ENCODE measurements at regions not wholly inside any gene's neighbourhood (a gene's known extent, or its start where the extent isn't known, plus 50 kb on each side); places are given as distances from the start of the nearest gene placed in this dataset.
A peak's percentile ranks its signal among the peaks of the same experiment; 100 is the strongest.

DNA sequence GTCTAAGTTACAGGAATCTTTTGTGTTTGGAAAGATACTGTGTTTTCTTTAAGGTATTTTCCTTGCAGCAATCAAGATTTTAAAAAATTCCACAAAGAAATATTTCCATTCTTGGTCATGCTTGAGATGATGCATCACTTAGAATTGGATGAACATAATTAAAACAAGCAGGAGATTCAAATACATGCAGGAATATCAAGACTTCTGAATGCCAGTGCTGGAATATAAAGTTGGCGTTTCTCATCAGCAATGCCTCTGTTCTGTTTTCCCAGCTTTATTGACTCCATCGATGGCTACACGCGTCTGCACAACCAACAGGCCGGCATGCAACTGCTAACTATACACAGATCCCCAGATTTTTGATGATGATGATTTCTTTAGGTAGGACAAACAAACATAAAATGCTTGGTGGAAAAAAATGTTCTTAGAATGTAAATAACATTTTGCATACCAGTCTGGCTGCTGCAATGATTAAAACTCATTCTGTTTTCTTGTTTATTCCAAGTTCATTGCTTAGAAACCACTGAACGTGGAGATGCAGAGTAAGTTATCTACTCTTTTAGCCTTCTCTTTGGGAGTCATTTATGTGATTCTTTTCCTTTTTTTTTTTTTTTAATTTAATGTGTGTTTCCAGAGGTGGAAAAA, 91.3 kb upstream of the FAM171A1 start:
- DNase-seq: no peak

GRCh38 chr10:15461353-15462108, 90.4 kb upstream of the FAM171A1 start:
- DNase-seq: no peak

- no peak for DNase-seq
Measured at GRCh38 chr10:15460661-15461060, 89.6 kb upstream of the FAM171A1 start.

DNA sequence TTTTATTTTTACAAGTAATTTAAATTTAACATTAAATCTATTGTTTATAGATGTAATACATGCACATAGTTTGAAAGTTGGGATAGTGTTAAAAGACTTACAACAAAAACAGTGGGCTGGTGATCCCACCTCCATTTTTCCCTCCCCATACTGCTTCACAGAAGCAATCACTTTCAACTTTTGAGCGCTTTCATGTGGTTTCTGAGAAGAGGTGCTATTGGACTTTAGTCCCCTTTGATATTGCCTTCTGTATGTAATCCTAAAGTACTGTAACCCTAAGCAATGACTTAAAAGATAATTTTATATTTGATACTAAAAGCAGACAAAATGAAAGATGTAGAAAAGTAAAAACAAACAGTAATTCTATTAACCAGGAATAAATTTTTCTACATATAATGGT, 88.1 kb upstream of the FAM171A1 start:
- DNase-seq: no peak

DNA sequence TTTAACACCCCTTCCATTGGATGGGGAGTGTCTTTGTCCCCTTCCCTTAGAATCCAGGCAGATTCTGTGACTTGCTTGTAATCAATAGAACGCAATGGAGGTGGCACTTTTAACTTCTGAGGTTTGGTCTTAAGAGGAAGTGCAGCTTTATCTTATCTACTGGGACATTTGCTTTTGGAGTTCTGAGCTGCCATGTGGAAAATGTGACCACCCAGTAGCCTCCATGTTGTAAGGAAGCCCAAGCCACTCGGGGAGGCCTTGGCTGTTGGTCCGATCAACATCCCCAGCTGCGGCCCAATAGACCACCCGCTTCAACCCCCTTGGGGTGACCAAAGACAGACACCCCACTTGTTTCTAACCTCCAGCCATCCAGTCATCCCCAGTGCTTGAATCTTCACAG, 86.3 kb upstream of the FAM171A1 start:
- no peak for DNase-seq

GRCh38 chr10:15455456-15455855, 84.4 kb upstream of the FAM171A1 start:
- DNase-seq: no peak

GRCh38 chr10:15453926-15454325, 82.8 kb upstream of the FAM171A1 start:
- no peak for DNase-seq

- DNase-seq: no peak
Measured at GRCh38 chr10:15453457-15453856, 82.4 kb upstream of the FAM171A1 start.

GRCh38 chr10:15452545-15452944, 81.5 kb upstream of the FAM171A1 start:
- no peak for DNase-seq

- DNase-seq: no peak
Measured at GRCh38 chr10:15451137-15452094, 80.3 kb upstream of the FAM171A1 start.

DNA sequence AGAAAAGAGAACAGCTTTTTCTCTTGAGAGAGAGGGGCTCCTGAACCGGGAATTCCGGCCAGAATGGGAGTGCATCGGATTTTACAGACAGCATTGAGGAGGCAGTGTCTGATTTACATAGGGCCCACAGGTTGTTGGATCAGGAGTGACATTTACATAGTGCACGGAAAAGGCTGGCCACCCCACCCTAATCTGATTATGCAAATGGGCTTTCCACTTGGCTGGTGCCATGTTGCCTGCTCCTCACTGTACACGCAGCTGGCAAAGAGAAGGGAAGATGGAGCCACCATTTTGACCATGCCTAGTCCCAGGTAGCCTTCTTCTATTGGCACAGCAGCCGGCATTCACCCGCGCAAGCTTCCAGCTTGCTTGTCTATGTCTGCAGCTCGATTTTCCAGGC, 77.5 kb upstream of the FAM171A1 start:
- DNase-seq: no peak

DNA sequence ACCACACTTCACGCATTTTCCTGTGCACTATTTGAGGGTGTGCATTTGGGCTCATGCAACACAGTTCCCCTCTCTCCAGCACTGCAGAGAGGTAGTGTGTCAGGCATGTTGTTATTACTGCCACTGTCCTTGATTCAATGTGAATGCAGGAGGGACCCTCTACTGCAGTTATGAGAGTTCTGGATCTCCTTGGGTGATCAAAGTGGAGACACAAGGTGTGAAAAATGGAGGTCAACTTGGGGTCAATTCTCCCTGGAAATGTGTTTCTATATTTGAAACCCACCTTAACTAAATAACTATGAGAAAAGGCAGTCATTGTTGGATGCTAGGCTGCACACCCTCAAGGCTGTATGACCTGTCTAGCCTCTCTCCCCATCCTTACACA, 73.9 kb upstream of the FAM171A1 start:
- DNase-seq: no peak

GRCh38 chr10:15444105-15445005, 73.3 kb upstream of the FAM171A1 start:
- DNase-seq: no peak

DNA sequence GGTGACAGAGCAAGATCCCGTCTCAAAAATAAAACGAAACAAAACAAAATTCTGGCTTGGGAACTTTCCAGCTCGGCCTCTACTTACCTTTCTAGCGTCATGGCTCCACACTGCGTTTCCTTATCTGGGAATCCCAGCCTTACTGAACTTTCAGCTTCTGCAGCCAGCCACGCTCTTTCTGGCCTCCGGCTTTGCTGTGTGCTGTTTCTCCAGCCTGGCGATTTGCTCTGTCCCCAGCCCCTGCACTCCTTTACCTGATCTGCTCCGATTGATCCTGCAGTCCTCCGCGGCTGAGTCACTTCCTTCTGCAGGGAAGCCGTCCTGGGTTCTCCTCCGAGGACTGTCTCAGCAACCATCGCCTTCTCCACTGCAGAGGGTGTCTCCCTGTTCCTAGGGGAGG, 71.0 kb upstream of the FAM171A1 start:
- no peak for DNase-seq

DNA sequence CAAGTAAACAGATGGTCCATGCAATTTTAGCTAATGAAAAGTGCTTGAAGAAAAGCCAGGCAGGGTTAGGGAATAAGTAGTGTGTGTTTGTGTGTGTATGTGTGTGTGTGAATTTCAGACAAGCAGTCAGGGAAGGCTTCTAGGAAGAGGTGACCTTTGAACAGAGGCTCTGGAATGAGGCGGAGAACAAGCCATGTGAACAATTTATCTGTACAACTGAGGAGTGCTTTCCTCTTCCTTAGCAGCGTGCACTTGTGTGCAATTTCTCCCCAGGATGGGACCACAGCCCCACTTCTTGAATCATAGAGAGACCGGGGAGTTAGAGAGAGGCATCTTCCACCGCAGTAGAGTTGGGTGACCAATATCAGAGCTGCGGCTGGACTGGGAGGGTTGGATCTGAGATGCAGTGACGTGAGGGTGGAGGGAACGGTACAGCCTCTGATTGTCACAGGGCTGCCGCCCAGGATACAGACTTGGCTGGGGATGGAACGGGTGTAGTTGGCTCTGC, 69.2 kb upstream of the FAM171A1 start:
- DNase-seq: no peak

GRCh38 chr10:15439341-15439842, 68.3 kb upstream of the FAM171A1 start:
- no peak for DNase-seq

DNA sequence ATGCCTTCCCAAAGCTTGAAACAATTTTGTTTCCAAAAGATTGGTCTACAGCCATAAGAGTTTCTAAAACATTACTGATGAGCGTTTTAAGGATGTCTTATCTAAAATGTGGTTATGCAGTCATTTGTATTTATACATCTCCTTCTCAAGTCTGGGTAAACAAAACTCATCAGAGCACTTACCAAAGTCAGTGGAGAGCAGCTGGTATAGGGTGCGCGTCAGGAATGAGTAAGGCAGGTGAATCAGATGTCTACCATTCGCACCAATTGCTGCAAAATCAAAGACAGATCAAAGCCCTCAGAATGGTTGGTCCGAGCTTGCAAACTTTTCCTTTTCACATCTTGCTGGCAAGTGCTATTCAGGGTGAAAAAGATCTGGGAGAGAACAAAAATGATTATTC, 65.6 kb upstream of the FAM171A1 start:
- DNase-seq: peak; percentile 21

- DNase-seq: peak; percentile 63
Measured at GRCh38 chr10:15433850-15434537, 62.9 kb upstream of the FAM171A1 start.

DNA sequence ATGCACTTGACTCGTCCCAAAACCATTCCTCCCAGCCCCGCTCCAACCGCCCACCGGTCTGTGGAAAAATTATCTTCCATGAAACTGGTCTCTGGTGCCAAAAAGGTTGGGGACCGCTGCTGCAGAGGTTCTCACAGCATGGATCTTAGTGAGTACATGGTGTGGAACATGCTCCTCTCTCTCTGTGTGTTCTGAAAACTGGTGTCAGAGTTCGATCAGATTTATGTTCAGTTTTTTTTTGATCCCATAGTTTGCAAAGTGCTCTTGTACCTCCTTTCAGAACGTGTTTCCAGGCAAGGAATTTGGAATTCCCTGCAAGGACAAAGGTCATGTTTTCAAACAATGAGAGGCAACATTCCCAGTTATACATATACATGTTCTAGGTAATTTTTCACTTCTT, 61.2 kb upstream of the FAM171A1 start:
- no peak for DNase-seq

- DNase-seq: no peak
Measured at GRCh38 chr10:15430969-15431771, 60.1 kb upstream of the FAM171A1 start.

DNA sequence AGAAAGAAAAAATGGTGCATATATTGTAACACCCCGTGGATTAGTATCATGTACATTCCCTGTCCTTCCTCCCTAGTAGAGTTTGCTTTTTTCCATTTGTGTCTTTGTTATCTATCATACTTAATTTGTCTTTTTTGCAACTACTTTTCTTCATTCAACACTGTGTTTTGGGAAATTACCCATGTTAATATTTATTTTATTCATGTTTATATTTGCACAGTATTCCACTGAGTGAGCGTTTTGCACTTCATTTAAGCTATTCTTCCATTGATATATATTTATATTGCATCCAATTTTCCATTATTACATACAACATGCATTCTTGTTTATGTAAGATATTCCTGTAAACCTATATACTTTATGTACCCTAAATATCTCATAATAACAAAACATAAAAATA, 57.6 kb upstream of the FAM171A1 start:
- DNase-seq: no peak

Data from NCI-H510A treated with DMSO at 0.1 percent for 48 hours (cell line).